ENCODE measurements at regions not wholly inside any gene's neighbourhood (a gene's known extent, or its start where the extent isn't known, plus 50 kb on each side); places are given as distances from the start of the nearest gene placed in this dataset.

DNA sequence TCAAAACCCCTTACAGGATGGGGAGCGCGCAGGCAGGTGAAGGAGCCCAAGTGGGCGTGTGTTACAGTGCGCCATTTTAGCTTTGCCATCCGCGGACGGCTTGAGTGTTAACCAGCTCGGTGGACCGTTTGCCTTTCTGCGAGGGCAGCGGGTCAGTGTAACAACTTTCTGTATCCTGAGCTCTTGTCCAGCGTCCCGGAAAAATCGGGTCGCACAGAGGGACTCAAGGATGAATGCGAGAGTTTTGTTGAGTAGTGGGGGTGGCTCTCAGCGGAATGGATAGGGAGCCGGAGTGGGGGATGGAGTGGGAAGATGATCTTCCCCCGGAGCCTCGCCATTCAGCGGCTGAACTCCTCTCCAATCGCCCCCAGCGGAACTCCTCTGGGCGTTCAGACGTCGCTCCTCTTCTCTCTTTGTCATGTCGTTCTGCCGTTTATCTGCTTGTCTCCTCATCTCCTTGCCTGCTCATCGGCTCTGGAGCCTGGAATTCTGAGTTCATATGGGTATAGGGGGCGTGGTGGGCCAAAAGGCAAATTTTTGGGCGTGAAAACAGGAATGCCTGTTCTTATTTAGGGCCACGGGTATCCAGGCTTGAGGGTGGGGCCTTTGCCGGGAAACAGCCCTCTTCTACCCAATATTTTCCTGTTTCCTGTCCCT is 295.4 kb downstream of the CTH start:
- no peak for TF ChIP-seq CTCF (IDR thresholded peaks at IDR 0.05)
- TF ChIP-seq POLR2A (IDR thresholded peaks at IDR 0.05), result no peak
- TF ChIP-seq EP300 (IDR thresholded peaks at IDR 0.05), result no peak

Data from suprapubic skin (tissue), 3 donors.